ENCODE measurements at regions not wholly inside any gene's neighbourhood (a gene's known extent, or its start where the extent isn't known, plus 50 kb on each side); places are given as distances from the start of the nearest gene placed in this dataset.
A peak's percentile ranks its signal among the peaks of the same experiment; 100 is the strongest.

DNA sequence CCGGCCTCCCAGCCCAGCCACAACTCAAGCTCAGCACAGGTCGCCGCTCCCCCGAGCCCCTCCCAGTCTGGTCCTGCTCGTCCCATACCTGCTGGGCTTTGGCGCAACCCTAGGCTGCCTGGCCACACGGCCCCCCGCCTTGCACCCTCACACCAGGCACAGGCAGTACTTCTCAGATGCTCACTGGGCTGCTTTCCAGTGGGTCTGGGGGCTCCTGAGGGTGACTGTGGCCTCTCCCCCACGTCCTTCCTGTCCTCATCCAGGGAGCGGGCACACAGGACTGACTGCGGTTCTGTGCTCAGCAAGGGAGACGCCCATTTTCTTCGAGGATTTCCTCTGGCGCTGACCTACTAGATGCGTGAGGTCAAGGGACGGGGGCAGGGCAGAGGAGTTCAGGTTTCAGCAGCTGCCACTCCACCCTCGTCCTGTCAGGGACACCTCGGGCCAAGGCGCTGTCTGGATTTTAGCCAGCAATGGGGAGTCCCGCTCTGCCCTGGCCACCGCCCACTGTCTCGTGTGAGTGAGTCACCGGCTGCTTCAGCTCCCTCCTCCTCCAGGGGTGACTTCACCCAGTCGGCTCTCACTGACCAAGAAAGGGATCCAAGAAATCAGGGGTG is 115.8 kb downstream of the NPIPB11 start:
- TF ChIP-seq HDAC2 (CRISPR knock-in tag; IDR thresholded peaks at IDR 0.05) (no peak), RFX5 (IDR thresholded peaks at IDR 0.05; ENCODE audit: low read depth, low read length) (no peak), ZNF878 (CRISPR knock-in tag; IDR thresholded peaks at IDR 0.05) (no peak), POLR2A (IDR thresholded peaks at IDR 0.05; ENCODE audit: insufficient read depth in 1 of 2, low read depth in 2 of 2, low read length in 2 of 2) (no peak), U2AF1 (optimal IDR thresholded peaks at IDR 0.05; ENCODE audit: low read depth, low read length) (no peak), SMC3 (IDR thresholded peaks at IDR 0.05; ENCODE audit: low read length) (no peak), JUN (CRISPR knock-in tag; IDR thresholded peaks at IDR 0.05) (0 out of 2 replicates have a peak, but pooled peaks have one; percentile 31), ZKSCAN5 (CRISPR knock-in tag; IDR thresholded peaks at IDR 0.05) (no peak), SRSF1 (optimal IDR thresholded peaks at IDR 0.05; ENCODE audit: low read depth, low read length) (no peak)
- TF ChIP-seq, protein P1, sequence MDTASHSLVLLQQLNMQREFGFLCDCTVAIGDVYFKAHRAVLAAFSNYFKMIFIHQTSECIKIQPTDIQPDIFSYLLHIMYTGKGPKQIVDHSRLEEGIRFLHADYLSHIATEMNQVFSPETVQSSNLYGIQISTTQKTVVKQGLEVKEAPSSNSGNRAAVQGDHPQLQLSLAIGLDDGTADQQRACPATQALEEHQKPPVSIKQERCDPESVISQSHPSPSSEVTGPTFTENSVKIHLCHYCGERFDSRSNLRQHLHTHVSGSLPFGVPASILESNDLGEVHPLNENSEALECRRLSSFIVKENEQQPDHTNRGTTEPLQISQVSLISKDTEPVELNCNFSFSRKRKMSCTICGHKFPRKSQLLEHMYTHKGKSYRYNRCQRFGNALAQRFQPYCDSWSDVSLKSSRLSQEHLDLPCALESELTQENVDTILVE (CRISPR knock-in tag; IDR thresholded peaks at IDR 0.05): no peak

Data from HepG2 (cell line).